ENCODE measurements at regions not wholly inside any gene's neighbourhood (a gene's known extent, or its start where the extent isn't known, plus 50 kb on each side); places are given as distances from the start of the nearest gene placed in this dataset.

DNA sequence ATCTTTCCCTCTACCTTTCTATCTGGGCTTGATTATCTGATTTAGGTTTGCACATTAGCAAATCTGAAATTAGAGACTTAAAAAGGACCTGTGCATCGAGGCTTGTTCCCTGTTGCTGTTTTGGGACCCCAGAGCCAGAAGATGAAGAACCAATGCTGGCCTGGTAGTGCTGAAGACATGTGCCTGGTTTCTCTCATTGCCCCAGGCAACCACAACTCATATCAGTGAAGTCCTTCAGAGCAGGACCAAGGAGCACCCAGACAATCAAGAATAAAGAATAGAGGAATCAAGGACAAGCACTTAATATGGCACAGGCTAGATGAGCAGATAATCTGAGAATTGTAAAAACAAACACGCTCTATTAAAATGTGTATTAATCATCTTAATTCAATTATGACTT, 362.7 kb downstream of the DMRTA1 start:
- H3K36me3 ChIP-seq = no peaks in the 10 kb centered on the region
- no peaks in the 10 kb centered on the region for H3K27me3 Mint-ChIP-seq (ENCODE audit: insufficient read depth, low read depth)
- no peak for TF ChIP-seq EZH2phosphoT487 (IDR thresholded peaks at IDR 0.05)
- TF ChIP-seq EZH2 (IDR thresholded peaks at IDR 0.05) = no peak
- no peak for TF ChIP-seq CTCF (IDR thresholded peaks at IDR 0.05)
- H3K27ac Mint-ChIP-seq = no peak overlapping the region
- no peaks in the 10 kb centered on the region for H3K36me3 Mint-ChIP-seq
- no peak overlapping the region for H3K9ac ChIP-seq
- no peak overlapping the region for H3K27ac ChIP-seq
- no peaks in the 10 kb centered on the region for H3K27me3 ChIP-seq
- no peaks in the 10 kb centered on the region for H3K4me1 ChIP-seq
- no peak overlapping the region for H2AFZ ChIP-seq (replicated peaks)
- no peaks in the 10 kb centered on the region for H4K20me1 ChIP-seq (ENCODE audit: low read depth)
- DNase-seq (ENCODE audit: low spot score) = no peak
- H3K9me3 Mint-ChIP-seq = no peaks in the 10 kb centered on the region
- no peak overlapping the region for H3K4me2 ChIP-seq
- no peak overlapping the region for H3K4me3 ChIP-seq
- H3K4me1 Mint-ChIP-seq = no peaks in the 10 kb centered on the region
- H3K79me2 ChIP-seq (ENCODE audit: low read depth) = no peaks in the 10 kb centered on the region
- no peaks in the 10 kb centered on the region for H3K9me3 ChIP-seq (ENCODE audit: low read depth)
- H3K4me3 Mint-ChIP-seq = no peak overlapping the region
- H3F3A ChIP-seq (ENCODE audit: low read depth) = no peaks in the 10 kb centered on the region

DNA sequence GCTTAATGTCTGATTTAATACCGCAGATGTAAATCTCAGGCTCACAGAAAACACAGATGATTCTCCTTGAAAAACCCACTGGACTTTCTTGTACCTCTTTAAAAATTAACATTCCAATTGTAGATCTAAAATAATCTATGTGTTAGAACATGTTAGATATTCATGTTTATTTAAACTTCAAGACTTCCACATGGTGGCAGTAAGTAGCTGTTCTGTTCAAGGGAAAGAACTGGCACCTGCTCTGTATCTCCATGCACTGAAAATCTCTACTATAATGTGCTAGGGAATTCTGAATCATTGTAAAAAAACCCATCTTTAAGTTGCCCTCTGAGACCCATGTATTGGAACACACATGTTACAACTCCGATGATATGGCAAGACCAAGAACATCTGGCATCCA, 366.9 kb downstream of the DMRTA1 start:
- H3K9me3 Mint-ChIP-seq = no peaks in the 10 kb centered on the region
- no peaks in the 10 kb centered on the region for H3K36me3 ChIP-seq
- no peaks in the 10 kb centered on the region for H3K79me2 ChIP-seq (ENCODE audit: low read depth)
- H3K4me2 ChIP-seq = no peak overlapping the region
- H3K27ac Mint-ChIP-seq = no peak overlapping the region
- H3K4me1 ChIP-seq = no peaks in the 10 kb centered on the region
- H3K4me3 ChIP-seq = no peak overlapping the region
- no peaks in the 10 kb centered on the region for H3K9me3 ChIP-seq (ENCODE audit: low read depth)
- H3K4me1 Mint-ChIP-seq = no peaks in the 10 kb centered on the region
- H3K27me3 ChIP-seq = no peaks in the 10 kb centered on the region
- no peaks in the 10 kb centered on the region for H3K27me3 Mint-ChIP-seq (ENCODE audit: insufficient read depth, low read depth)
- no peak overlapping the region for H3K9ac ChIP-seq
- no peak overlapping the region for H3K27ac ChIP-seq
- H2AFZ ChIP-seq (replicated peaks) = no peak overlapping the region
- H3F3A ChIP-seq (ENCODE audit: low read depth) = no peaks in the 10 kb centered on the region
- H3K36me3 Mint-ChIP-seq = no peaks in the 10 kb centered on the region
- no peaks in the 10 kb centered on the region for H4K20me1 ChIP-seq (ENCODE audit: low read depth)
- no peak overlapping the region for H3K4me3 Mint-ChIP-seq
- peak; percentile 53 for DNase-seq (ENCODE audit: low spot score)
- peak; percentile 63 for TF ChIP-seq CTCF (IDR thresholded peaks at IDR 0.05)
- TF ChIP-seq EZH2phosphoT487 (IDR thresholded peaks at IDR 0.05) = no peak

- no peak overlapping the region for H2AFZ ChIP-seq (replicated peaks)
- TF ChIP-seq CTCF (IDR thresholded peaks at IDR 0.05) = no peak
- no peaks in the 10 kb centered on the region for H3K79me2 ChIP-seq (ENCODE audit: low read depth)
- H3K4me3 ChIP-seq = no peak overlapping the region
- no peaks in the 10 kb centered on the region for H3K36me3 ChIP-seq
- H3K4me1 ChIP-seq = no peaks in the 10 kb centered on the region
- no peaks in the 10 kb centered on the region for H3F3A ChIP-seq (ENCODE audit: low read depth)
- no peak overlapping the region for H3K27ac ChIP-seq
- Mint-ChIP-seq H3K4me3 (no peak overlapping the region), H3K4me1 (no peaks in the 10 kb centered on the region), H3K27ac (no peak overlapping the region), H3K9me3 (no peaks in the 10 kb centered on the region), H3K27me3 (ENCODE audit: insufficient read depth, low read depth) (no peaks in the 10 kb centered on the region), H3K36me3 (no peaks in the 10 kb centered on the region)
- H3K4me2 ChIP-seq = no peak overlapping the region
- H3K9me3 ChIP-seq (ENCODE audit: low read depth) = no peaks in the 10 kb centered on the region
- no peaks in the 10 kb centered on the region for H3K27me3 ChIP-seq
- H3K9ac ChIP-seq = no peak overlapping the region
- no peaks in the 10 kb centered on the region for H4K20me1 ChIP-seq (ENCODE audit: low read depth)
- DNase-seq (ENCODE audit: low spot score) = no peak
Measured at GRCh38 chr9:22815246-22815645, 368.6 kb downstream of the DMRTA1 start.

- Histone ChIP-seq H2AFZ (replicated peaks) (no peak overlapping the region), H3K27me3 (no peaks in the 10 kb centered on the region), H3K79me2 (ENCODE audit: low read depth) (no peaks in the 10 kb centered on the region), H3K4me2 (no peak overlapping the region), H3K4me3 (no peak overlapping the region), H3K4me1 (no peaks in the 10 kb centered on the region), H3K9ac (no peak overlapping the region), H3K9me3 (ENCODE audit: low read depth) (no peaks in the 10 kb centered on the region), H3K27ac (no peak overlapping the region), H3K36me3 (no peaks in the 10 kb centered on the region), H4K20me1 (ENCODE audit: low read depth) (no peaks in the 10 kb centered on the region), H3F3A (ENCODE audit: low read depth) (no peaks in the 10 kb centered on the region)
- H3K27me3 Mint-ChIP-seq (ENCODE audit: insufficient read depth, low read depth) = no peaks in the 10 kb centered on the region
- H3K27ac Mint-ChIP-seq = no peak overlapping the region
- H3K4me3 Mint-ChIP-seq = no peak overlapping the region
- DNase-seq (ENCODE audit: low spot score) = no peak
- H3K4me1 Mint-ChIP-seq = no peaks in the 10 kb centered on the region
- TF ChIP-seq EZH2 (IDR thresholded peaks at IDR 0.05) = no peak
- no peak for TF ChIP-seq CTCF (IDR thresholded peaks at IDR 0.05)
- no peak for TF ChIP-seq EZH2phosphoT487 (IDR thresholded peaks at IDR 0.05)
- no peaks in the 10 kb centered on the region for H3K36me3 Mint-ChIP-seq
- H3K9me3 Mint-ChIP-seq = no peaks in the 10 kb centered on the region
Measured at GRCh38 chr9:22817181-22817580, 370.6 kb downstream of the DMRTA1 start.

Data from neural progenitor cell (in vitro differentiated cells).